Right hindlimb (tissue), 1 donor: ENCODE measurements at regions not wholly inside any gene's neighbourhood (a gene's known extent, or its start where the extent isn't known, plus 50 kb on each side); places are given as distances from the start of the nearest gene placed in this dataset.
"Not testable (repeated sequence)": the region's sequence is repeated elsewhere in the genome, so short reads cannot be mapped to it uniquely, and the experiment has no call there.

Source experiments
- DNase-seq: peaks from one replicate; pipeline ENCODE4 v3.0.0-alpha.2; 2018

DNA sequence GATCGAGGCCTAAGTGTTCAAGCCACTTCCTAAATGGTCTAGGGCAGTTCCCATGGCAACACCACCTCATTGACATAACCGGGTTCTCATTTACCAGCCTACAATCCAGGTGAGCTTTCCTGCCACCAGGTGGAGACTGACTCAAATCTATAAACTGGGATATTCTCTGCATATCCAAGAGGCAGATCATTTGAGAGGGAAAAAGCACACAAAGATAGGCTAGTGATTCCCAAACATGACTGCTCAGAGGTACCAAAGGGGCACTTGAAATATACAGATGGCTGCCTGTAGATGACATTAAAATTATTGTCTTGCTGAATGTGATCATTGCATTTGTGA, 141.3 kb upstream of the PROK2 start:
- DNase-seq, result no peak

DNA sequence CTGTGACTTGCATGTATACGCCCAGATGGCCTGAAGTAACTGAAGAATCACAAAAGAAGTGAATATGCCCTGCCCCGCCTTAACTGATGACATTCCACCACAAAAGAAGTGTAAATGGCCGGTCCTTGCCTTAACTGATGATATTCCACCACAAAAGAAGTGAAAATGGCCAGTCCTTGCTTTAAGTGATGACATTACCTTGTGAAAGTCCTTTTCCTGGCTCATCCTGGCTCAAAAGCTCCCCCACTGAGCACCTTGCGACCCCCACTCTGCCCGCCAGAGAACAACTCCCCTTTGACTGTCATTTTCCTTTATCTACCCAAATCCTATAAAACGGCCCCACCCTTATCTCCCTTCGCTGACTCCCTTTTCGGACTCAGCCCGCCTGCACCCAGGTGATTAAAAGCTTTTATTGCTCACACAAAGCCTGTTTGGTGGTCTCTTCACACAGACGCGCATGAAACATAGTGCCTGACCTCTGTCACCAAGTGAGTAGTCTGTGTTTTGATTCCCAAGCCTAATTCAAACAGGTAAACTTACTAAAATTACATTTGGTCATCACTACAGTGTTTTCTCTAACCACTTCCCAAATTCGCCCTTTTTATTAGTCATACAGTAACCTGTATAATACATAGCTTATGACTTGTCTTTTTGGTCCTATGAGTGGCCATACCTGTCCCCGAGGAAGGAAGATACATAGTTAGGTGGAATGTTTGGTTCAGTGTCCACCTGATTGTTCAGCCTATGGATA, 140.7 kb upstream of the PROK2 start:
- not testable (repeated sequence) for DNase-seq

DNA sequence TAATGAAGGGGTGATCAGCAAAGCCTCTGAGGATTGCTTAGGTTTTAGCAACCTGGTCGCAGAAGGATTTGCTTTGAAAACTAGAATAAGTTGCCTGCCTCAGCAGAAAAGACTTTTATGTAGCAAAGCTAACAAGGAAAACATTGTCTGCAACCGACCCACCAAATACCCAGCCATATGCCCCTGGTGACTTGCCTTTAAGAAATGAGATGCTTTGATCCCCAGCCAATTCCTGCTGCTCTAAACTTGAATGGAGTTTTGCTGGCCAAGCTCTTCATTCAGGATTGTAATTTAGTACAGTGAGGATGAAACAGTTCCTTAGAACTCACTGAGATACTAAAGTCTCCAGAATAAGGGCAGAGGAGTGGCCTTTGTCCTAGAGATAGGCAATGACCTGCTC, 139.8 kb upstream of the PROK2 start:
- no peak for DNase-seq

DNA sequence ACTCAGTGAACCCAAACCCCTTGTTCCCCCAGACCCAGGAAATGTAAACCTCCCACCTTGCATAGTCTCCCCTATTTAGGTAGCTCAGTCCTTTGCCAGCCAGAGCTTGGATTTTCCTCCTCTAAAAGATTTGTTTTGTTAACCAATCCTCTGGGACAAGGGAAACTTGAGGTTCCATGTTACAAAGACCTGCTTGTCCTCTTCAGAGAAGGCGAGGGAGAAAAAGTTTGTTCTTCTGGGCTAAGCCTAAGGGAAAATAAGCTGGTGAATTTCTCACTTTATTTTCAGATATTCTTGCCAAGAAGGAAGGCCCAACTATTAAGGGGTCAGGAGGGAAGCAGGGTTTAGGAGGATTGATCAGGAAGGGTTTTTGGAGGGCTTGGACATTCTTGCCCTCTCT, 136.1 kb upstream of the PROK2 start:
- DNase-seq, result no peak

DNA sequence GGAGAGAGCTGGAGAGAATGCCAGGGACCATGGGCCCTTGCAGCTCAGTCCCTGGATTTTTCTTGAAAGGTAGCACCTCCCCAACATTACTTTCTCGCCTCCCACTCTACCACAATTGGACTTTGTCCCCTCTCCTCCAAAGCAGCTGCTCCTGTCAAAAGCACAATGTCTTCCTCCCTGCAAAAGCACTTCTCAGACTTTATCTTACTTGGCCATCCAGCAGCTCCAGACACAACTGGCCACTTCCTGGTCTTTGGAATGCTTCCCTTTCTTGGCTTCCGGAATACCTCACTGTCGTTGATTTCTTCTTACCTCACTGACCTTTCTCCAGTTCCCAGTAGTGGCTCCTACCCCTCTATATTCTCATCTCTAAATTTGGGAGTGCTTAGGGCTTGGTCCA, 134.6 kb upstream of the PROK2 start:
- DNase-seq, result no peak

DNA sequence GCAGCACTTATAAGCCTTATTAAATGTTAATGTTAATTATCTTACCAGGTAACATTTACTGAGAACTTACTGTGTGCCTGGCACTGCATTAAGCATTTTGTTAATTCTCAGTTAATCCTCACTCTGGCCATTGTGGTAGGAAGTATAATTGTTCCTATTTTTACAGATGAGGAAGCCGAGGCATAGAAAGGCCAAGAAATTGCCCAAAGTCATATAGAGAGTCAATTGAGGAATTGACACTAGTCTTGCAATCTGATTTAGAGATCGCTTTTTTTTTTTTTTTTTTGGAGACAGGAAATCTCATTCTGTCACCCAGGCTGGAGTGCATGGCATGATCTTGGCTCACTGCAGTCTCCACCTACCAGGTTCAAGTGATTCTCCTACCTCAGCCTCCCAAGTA, 132.6 kb upstream of the PROK2 start:
- DNase-seq, result no peak

DNA sequence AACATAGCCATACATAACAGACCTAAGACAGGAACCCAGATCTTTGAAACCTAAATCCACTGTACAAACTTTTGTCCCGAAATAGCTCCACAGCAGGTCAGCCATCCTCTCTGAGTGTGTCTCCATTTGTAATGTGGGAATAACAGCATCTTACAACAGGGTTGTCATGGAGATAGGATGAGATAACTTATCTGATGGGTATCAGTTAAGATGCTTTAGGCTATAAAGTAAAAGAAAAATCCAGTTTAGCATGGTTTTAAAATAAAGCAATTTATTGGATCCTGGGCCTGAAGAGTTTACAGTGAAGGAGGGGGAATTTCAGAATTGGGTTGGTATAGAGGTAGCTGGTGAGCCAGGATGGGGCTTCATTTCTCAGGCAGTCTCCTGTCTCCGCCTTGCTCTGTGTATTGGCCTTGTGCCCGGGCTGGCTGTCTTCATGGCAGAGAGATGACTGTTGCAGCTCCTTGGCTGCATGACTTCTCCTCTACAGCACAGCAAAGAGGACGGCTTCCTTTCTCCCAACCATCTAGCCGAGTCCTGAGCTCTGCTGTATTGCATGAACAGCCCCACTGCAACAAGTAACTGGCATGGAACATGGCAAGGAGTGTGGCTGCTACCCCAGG, 131.9 kb upstream of the PROK2 start:
- peak; percentile 42 for DNase-seq

DNA sequence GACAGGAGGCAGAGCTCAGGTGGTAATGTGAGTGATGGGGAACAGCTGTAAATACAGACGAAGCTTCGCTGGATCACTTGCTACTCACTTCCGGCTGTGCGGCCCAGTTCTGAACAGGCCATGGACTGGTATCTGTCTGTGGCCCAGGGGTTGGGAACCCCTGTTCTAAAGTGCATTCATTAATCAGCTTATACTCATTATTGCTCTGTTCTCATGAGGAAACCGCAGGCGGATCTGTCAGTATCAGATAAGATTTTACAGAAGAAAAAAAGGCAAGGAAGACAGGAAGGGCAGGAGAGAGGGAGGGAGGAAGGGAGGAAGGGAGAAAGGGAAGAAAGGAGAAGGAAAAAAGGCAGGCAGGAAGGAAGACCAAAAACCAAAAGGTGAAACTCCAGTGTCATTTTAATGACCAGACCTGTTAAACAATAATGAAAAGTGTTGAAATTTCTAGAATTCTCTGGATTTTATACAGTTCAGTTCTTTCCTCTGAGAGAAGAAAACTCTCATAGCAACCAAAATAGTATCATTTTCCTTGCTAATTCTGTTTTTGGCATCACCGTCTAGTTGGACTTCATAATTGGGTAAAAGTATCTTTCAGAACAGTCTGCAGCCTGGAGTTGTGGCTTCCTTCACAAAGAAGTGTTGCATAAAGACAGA, 128.0 kb upstream of the PROK2 start:
- DNase-seq, result no peak

DNA sequence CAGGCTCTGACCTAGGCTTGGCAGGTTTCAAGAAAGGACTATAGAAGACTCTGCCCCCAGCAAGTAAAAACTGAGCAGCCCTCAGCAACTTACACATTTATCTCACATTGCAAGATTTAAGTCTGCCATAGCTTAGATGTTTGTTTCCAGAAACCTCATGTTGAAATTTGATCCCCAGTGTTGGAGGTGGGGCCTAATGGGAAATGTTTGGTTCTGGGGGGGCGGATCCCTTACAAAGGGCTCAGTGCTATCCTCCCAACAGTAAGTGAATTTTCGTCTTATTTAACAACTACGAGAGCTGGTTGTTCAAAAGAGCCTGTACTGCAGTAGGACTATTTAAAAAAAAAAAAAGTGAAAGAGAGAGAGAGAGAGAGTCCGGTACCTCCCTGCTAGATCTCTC, 125.2 kb upstream of the PROK2 start:
- no peak for DNase-seq

DNA sequence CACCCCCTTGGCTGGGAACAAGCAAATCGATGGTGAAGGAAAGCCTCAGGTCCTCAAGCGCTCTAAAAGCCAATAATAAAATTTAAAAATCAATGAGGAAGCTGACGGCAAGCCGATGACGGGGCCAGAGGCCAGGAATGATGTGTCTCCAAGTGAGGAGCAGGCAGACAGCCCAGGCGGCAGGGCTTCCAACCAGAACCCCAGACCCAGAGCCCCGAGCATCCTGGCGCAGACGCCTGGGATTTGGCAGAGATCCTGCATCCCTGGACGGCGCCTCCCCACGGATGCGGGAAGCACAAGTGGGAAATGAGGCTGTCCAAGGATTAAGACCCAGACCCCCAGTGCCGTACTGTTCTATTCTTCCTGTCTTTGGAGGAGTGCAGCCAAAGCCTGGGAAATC, 123.0 kb upstream of the PROK2 start:
- DNase-seq, result peak; percentile 38

DNA sequence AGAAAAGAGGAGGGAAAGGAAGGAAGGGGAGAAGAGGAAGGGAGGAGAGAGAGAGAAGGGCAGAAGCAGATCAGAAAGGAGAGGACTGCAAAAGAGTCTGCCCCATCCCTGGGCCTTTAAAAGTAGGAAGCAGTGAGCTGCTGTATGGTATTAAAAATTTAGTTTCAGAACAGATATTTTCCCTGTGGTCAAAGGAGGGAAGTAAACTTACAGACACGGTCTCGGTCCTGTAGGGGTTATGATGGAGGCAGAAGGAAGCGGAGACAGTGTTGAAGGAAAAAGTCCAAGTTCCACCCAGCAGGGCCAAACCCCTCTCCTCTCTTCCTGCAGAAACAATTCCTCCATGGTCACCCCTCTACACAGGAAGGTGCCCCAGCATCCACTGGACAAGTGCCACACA, 122.0 kb upstream of the PROK2 start:
- DNase-seq, result no peak

DNA sequence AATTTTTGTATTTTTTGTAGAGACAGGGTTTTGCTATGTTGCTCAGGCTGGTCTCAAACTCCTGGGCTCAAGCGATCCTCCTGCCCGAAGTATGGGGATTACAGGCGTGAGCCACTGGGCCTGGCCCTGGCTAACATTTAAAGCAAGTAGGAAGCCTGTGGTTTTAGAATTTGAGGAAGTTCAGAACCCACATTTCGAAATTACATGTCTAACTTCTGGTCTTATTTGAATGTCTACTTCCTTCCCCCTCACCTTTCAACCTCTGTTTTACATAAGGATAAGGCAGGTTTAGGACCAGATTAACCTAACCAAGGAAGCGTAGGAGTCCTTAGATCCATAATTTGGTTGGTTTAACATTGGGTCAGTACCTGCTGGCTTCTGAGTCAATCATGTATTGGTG, 120.5 kb upstream of the PROK2 start:
- no peak for DNase-seq

DNA sequence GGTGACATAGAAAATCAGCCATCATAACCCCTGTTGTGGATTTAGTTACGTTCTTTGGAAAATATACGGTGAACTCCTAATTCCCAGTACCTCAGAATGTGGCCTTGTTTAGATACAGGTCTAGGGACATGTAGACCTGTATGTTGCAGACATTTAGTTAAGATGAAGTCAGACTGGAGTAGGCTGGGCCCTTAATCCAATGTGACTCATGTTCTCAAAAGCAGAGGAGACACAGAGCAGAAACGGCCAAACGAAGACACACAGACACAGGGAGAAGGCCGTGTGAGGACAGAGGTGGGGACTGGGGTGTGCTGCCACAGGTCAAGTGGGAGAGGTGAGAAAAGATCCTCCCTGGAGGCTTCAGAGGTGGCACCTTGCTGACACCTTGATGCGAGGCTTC, 119.0 kb upstream of the PROK2 start:
- DNase-seq, result no peak

DNA sequence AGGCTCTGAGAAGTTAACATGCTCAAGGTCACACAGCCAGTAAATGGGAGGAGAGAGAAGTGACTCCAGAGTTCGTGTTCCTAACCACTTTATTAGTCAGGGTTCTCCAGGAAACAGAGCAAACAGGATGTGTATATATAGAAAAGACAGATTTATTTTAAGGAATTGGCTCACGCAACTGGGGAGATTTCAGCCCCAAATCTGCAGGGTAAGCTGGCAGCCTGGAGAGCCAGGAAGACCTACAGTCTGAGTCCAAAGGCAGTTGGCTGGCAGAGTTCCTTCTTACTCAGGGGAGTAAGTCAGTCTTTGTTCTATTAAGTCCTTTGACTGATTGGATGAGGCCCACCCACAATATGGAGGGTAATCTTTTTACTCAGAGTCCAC, 118.2 kb upstream of the PROK2 start:
- no peak for DNase-seq

DNA sequence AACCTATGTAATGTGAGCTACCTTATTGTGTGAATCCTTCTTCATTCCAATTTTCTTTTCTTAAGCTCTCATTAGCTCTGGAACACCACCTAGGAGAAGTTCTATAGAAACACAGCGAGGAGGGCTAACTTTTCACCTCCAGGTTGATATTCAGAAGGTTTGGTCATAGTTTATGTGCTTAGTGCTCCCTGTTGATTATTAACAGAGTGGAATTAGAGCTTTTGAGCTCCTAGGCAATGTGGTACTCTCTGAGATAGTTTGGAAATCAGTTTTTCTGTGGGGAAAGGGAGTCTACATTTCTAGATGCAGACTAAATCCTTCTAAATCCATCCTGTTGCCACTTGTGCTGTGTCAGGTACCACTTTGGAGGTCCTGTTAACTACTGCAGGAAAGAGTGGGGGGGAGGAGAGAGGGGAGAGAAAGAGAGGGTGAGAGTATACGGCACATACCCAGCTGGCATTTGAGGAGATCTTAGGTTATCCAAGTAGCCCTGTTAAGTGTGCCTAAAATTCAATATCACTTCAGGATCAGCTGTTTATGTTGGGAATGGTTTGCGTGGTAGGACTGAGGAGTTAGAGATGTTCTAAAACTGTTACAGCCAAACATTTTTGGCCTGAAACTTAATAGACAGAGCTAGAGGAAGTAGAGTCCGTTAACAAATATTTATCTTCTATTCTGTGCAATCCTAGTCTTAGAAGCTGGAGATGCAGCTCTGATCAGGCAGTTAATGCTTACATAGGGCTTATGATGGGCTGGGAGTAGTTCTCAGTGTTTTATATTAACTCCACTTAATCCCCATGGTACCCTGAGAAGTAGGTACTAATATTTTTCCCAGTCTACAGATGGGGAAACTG, 117.5 kb upstream of the PROK2 start:
- no peak for DNase-seq

DNA sequence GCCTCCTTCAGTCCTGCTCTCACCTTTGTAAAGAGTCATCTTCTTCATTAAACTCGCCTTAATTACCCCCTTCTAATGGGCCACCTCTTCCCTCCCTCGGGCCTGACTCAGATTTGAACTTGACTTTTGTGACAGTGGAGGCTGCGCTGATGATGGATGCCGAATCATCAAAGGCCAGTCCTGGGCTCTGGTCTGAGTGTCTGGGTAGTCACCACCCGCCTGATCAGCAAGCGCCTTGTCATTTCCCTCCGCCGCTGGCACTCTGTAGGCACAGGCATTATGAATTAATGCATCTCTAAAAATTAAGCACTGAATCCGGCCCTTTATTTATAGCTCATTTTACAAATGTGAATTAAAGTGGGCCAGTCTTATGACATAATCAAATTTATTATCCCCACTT, 116.7 kb upstream of the PROK2 start:
- no peak for DNase-seq

DNA sequence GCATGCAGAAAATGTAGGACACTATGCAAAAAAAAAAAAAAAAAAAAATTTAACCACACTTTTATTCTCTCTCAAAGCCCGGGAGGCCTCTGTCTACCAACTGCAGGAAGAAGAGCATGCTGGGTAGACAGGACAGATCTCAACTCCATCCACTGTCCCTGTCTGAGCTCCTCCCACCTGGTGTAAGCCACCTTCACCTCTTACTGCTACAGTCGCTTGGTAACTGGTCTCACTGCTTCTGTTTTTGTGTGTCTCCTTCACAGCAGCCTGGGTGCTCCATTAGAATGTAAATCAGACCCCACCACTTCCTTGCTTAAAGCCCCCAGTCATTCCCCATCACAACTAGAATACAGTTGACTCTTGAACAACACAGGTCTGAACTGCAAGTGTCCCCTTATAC, 115.1 kb upstream of the PROK2 start:
- DNase-seq, result no peak

DNA sequence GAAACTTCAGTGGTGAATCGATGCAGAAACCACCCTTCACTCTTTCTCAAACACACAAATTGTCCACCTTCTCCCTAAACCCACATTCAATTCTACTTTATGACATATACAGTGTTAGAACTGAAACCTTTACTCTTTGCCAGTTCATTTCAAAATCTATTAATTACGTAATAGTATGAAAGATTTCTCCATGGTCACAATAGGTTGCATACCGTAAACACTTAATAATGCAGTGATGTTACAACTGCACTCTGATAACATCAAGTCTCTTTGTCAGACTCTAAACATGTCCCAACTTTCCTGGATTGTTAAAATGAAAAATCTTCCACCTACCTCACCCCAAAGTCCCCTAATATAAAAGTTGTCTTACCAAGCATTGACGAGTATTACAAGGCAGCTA, 111.8 kb upstream of the PROK2 start:
- no peak for DNase-seq

DNA sequence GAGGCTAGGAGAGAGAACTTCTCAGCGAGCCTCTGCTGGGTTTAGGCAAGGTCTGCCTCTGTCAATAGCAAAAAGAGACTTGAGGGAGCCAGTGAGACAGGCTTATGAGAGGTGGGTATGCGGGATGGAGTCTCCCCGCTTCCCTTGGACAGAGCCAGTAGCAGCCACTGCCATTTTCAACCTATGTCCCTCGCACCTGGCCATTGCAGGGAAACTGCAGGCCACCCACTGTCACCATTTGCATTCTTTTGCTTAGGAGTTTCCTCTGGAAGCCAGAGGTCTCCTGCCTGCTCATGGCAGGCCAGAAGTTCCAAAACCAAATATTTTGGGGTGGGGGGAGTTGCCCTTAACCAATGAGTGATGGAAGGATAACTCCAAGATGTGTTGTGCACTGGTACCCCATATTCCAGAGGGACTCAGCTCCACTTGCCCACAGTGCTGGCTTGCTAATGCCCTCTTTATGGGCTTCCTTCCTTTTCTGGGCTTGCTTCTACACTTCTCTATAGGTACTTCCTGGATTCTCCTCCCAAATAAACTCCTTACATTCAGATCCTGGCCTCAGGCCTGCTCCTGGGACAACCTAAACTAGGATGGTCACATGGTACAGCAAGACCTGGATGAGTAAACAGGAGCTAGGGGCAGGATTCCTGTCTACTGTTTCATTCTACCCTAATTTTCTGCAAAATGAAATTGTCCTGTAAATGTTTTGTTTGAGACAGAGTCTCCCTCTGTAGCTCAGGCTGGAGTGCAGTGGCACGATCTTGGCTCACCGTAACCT, 108.9 kb upstream of the PROK2 start:
- no peak for DNase-seq

DNA sequence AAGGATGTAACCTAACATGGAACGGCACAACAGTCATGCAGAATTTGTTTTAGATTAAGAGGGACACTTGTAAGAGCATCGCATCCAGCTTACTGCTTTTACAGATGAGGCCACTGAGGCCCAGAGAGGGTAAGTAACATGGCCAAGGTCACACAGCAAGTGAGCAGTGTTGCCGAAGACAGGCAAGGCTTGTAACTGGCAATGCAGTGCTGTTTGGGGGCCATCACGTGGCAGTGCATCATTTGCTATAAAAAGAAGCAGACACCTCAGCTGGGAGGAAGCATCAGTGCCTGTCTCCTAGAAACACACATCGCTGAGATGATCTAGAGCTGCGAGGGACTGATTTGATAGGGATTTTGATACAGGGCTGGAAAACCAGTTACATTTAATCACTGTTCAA, 108.2 kb upstream of the PROK2 start:
- no peak for DNase-seq

DNA sequence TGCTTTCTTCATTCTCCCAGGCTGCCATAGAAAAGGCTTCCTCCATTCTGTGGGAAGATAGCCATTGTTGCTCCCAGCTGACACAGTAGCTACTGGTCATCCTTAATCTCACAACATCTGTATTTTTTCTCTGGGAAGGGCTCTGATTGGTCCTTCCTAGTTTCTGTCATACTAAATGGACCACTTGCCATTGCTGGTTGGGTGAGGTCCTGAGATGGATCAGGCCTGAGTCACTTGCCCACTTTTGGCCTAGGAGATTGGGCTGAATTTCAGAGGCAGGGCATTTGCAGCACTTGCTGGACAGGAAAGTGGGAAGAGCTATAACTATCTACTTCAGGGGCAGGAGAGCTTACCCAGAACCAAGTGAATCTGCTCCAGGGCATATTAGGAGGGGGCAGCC, 106.5 kb upstream of the PROK2 start:
- no peak for DNase-seq

DNA sequence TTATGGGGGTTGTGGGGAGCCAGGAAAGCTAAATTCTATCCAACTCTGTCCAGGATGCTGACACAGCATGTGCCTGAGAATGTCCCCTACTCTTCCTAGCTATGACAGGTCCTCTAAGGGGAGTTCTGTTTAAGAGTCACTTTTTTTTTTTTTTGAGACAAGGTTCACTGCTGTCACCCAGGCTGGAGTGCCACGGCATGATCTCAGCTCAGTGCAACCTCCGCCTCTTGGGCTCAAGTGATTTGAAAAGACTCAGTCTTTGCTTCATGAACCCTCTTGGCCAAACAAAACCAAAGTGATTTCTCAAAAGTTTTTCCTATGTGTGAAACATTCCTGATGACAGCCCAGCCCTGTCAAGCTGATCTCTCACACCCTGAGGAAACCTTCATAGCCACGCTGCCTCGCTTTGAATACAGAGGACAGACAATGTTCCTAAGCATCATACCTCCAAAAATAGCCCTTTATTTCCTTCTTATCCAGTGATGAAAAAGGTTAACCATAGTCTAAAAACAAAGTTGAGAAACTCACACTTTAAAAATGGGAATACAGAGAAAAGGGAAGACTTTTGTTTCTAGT, 105.5 kb upstream of the PROK2 start:
- no peak for DNase-seq

DNA sequence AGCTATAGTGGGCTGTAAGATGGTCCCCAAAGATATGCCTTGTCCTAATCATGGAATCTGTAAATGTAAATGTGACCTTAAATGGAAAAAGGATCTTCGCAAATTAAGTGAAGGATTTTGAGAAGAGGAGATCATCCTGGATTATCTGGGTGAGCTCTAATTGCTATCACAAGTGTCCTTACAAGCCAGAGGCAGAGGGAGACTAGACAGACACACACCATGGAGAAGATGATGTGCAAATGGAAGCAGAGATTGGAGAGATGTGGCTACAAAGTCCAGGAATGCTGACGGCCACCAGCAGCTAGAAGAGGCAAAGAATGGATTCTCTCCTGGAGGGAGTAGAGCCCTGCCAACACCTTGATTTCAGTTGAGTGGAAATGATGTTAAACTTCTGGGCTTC, 102.3 kb upstream of the PROK2 start:
- DNase-seq, result no peak
